ENCODE measurements at regions not wholly inside any gene's neighbourhood (a gene's known extent, or its start where the extent isn't known, plus 50 kb on each side); places are given as distances from the start of the nearest gene placed in this dataset.
"Not testable (repeated sequence)": the region's sequence is repeated elsewhere in the genome, so short reads cannot be mapped to it uniquely, and the experiment has no call there.

DNA sequence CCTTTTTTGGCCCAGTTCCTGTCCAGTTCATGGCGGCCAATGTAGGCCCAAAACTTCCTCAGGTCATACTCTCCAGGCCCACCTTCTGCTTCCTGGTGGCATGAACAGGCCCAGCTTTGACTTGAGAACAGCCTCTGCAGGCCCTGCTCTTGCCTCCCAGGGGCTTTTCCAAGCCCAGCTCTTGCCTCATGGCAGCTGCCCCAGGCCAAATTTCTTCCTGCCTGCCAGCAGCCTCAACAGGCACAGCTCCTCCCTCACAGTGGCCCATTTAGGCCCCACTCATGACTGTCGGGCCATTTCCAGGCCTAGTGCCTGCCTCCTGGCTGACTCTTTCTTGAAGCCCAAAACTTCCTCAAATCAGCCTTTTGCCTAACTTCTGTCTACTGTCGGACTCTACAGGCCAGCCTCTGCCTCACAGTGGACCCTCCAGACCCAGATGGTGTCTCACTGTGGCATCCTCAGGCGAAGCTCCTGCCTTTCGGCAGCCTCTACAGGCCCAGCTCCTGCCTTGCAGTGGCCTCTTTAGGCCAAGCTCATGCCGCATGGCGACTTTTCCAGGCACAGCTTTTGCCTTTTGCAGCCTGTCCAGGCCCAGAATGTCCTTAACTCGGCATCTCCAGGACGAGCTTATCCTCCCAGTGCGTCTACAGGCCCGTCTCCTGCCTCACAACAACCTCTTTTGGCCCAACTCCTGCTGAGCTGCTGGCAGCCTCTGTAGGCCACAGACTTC is 53.7 kb upstream of the METTL14 start:
- H2AFZ ChIP-seq (ENCODE audit: insufficient read depth, low read depth, low read length, poor library complexity, severe bottlenecking); H3K9me3 Mint-ChIP-seq (ENCODE audit: insufficient read depth); H3K9ac ChIP-seq (ENCODE audit: low read length); H3K4me1 ChIP-seq (ENCODE audit: control insufficient read depth in 2 of 2, insufficient read depth in 2 of 2, low read length in 2 of 2); H3K36me3 ChIP-seq (replicated peaks in 1 of 2; ENCODE audit: control extremely low read depth in 1 of 2, control insufficient read depth in 1 of 2, extremely low read depth in 1 of 2, insufficient read depth in 2 of 2, low read length in 1 of 2); H3K4me2 ChIP-seq (replicated peaks; ENCODE audit: low read depth, low read length, poor library complexity, severe bottlenecking); DNase-seq; H4K20me1 ChIP-seq (ENCODE audit: control insufficient read depth, insufficient read depth, low read length, poor library complexity, severe bottlenecking); H3K27ac Mint-ChIP-seq; POLR2A ChIA-PET; H3K4me1 Mint-ChIP-seq; H3K79me2 ChIP-seq (ENCODE audit: control insufficient read depth, insufficient read depth, low read length); H3K9me3 ChIP-seq (ENCODE audit: control extremely low read depth in 1 of 3, control insufficient read depth in 2 of 3, insufficient read depth in 1 of 3, low read length in 2 of 3); H3K4me3 ChIP-seq (ENCODE audit: control extremely low read depth in 1 of 5, extremely low read depth in 1 of 5, insufficient read depth in 1 of 5, low read depth in 2 of 5, low read length in 4 of 5); CTCF ChIA-PET; ATAC-seq (ENCODE audit: low read depth); H3K27me3 Mint-ChIP-seq; H3K27ac ChIP-seq (ENCODE audit: low read length in 2 of 2); H3K27me3 ChIP-seq (replicated peaks in 1 of 4; ENCODE audit: control extremely low read depth in 1 of 4, control insufficient read depth in 3 of 4, insufficient read depth in 4 of 4, low read length in 3 of 4); intact Hi-C loops (cut with micrococcal nuclease); H3K4me3 Mint-ChIP-seq: not testable (repeated sequence)
- WGBS (ENCODE audit: insufficient coverage): 98% methylated on average over 11 of the region's 11 CpGs

DNA sequence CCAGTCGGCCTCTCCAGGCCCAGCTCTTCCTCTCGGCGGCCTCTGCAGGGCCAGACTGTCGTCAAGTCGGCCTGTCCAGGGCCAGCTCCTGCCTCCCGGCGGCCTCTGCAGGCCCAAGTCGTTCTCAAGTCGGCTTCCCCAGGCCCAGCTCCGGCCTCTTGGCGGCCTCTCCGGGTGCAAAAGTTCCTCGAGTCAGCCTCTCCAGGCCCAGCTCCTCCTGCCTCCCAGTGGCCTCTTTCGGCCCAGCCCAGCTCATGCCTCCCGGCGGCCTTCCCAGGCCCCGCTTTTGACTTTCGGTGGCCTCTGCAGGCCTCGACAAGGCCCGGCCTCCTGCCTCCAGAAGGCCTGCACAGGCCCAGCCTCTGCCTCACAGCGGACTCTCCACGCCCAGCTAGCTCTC is 51.7 kb upstream of the METTL14 start:
- H2AFZ ChIP-seq (ENCODE audit: insufficient read depth, low read depth, low read length, poor library complexity, severe bottlenecking); DNase-seq; H3K9me3 Mint-ChIP-seq (ENCODE audit: insufficient read depth); H3K4me3 ChIP-seq (ENCODE audit: control extremely low read depth in 1 of 5, extremely low read depth in 1 of 5, insufficient read depth in 1 of 5, low read depth in 2 of 5, low read length in 4 of 5); H3K9ac ChIP-seq (ENCODE audit: low read length); H4K20me1 ChIP-seq (ENCODE audit: control insufficient read depth, insufficient read depth, low read length, poor library complexity, severe bottlenecking); H3K79me2 ChIP-seq (ENCODE audit: control insufficient read depth, insufficient read depth, low read length); H3K27me3 ChIP-seq (replicated peaks in 1 of 4; ENCODE audit: control extremely low read depth in 1 of 4, control insufficient read depth in 3 of 4, insufficient read depth in 4 of 4, low read length in 3 of 4); H3K27ac ChIP-seq (ENCODE audit: low read length in 2 of 2); CTCF ChIA-PET; H3K4me1 ChIP-seq (ENCODE audit: control insufficient read depth in 2 of 2, insufficient read depth in 2 of 2, low read length in 2 of 2); H3K4me3 Mint-ChIP-seq; ATAC-seq (ENCODE audit: low read depth); POLR2A ChIA-PET; H3K27me3 Mint-ChIP-seq; H3K36me3 ChIP-seq (replicated peaks in 1 of 2; ENCODE audit: control extremely low read depth in 1 of 2, control insufficient read depth in 1 of 2, extremely low read depth in 1 of 2, insufficient read depth in 2 of 2, low read length in 1 of 2); H3K27ac Mint-ChIP-seq; H3K4me1 Mint-ChIP-seq; intact Hi-C loops (cut with micrococcal nuclease); H3K4me2 ChIP-seq (replicated peaks; ENCODE audit: low read depth, low read length, poor library complexity, severe bottlenecking); H3K9me3 ChIP-seq (ENCODE audit: control extremely low read depth in 1 of 3, control insufficient read depth in 2 of 3, insufficient read depth in 1 of 3, low read length in 2 of 3): not testable (repeated sequence)
- 99% methylated on average over 14 of the region's 22 CpGs for WGBS (ENCODE audit: insufficient coverage)

- H3K79me2 ChIP-seq (ENCODE audit: control insufficient read depth, insufficient read depth, low read length); H3K9me3 ChIP-seq (ENCODE audit: control extremely low read depth in 1 of 3, control insufficient read depth in 2 of 3, insufficient read depth in 1 of 3, low read length in 2 of 3); H3K27ac Mint-ChIP-seq; H3K4me3 ChIP-seq (ENCODE audit: control extremely low read depth in 1 of 5, extremely low read depth in 1 of 5, insufficient read depth in 1 of 5, low read depth in 2 of 5, low read length in 4 of 5); H3K27ac ChIP-seq (ENCODE audit: low read length in 2 of 2); H2AFZ ChIP-seq (ENCODE audit: insufficient read depth, low read depth, low read length, poor library complexity, severe bottlenecking); CTCF ChIA-PET; H4K20me1 ChIP-seq (ENCODE audit: control insufficient read depth, insufficient read depth, low read length, poor library complexity, severe bottlenecking); H3K4me1 Mint-ChIP-seq; H3K4me2 ChIP-seq (replicated peaks; ENCODE audit: low read depth, low read length, poor library complexity, severe bottlenecking); H3K36me3 ChIP-seq (replicated peaks in 1 of 2; ENCODE audit: control extremely low read depth in 1 of 2, control insufficient read depth in 1 of 2, extremely low read depth in 1 of 2, insufficient read depth in 2 of 2, low read length in 1 of 2); H3K4me3 Mint-ChIP-seq; H3K4me1 ChIP-seq (ENCODE audit: control insufficient read depth in 2 of 2, insufficient read depth in 2 of 2, low read length in 2 of 2); H3K9me3 Mint-ChIP-seq (ENCODE audit: insufficient read depth); intact Hi-C loops (cut with micrococcal nuclease); H3K27me3 Mint-ChIP-seq; H3K9ac ChIP-seq (ENCODE audit: low read length); ATAC-seq (ENCODE audit: low read depth); POLR2A ChIA-PET; DNase-seq; H3K27me3 ChIP-seq (replicated peaks in 1 of 4; ENCODE audit: control extremely low read depth in 1 of 4, control insufficient read depth in 3 of 4, insufficient read depth in 4 of 4, low read length in 3 of 4): not testable (repeated sequence)
- 97% methylated on average over 23 of the region's 33 CpGs for WGBS (ENCODE audit: insufficient coverage)
These were observed 50.9 kb upstream of the METTL14 start for GRCh38 chr4:118634126-118634875.

Data from B cell (primary cell).